ENCODE measurements at regions not wholly inside any gene's neighbourhood (a gene's known extent, or its start where the extent isn't known, plus 50 kb on each side); places are given as distances from the start of the nearest gene placed in this dataset.

GRCh38 chr12:115437061-115437567 lies 753.1 kb upstream of the TBX3 start:
- DNase-seq (no peak), ATAC-seq (no peak)
- intact Hi-C loops (cut with micrococcal nuclease), result no loop called here
- Mint-ChIP-seq H3K27me3 (peaks cover 1% of the 10 kb centered on the region), H3K36me3 (ENCODE audit: low read depth) (no peaks in the 10 kb centered on the region), H3K27ac (no peak overlapping the region), H3K9me3 (no peaks in the 10 kb centered on the region), H3K4me1 (ENCODE audit: low read depth) (no peaks in the 10 kb centered on the region), H3K4me3 (no peak overlapping the region)
- TF ChIP-seq CTCF (IDR thresholded peaks at IDR 0.05), result no peak
- POLR2A ChIA-PET, result no interaction called here
- CTCF ChIA-PET, result no interaction called here

GRCh38 chr12:115433014-115433634 lies 749.1 kb upstream of the TBX3 start:
- intact Hi-C loops (cut with micrococcal nuclease), result no loop called here
- H3K36me3 Mint-ChIP-seq (ENCODE audit: low read depth), result no peaks in the 10 kb centered on the region
- H3K4me3 Mint-ChIP-seq, result no peak overlapping the region
- DNase-seq (no peak), ATAC-seq (no peak)
- no peaks in the 10 kb centered on the region for H3K9me3 Mint-ChIP-seq
- H3K27ac Mint-ChIP-seq, result no peak overlapping the region
- TF ChIP-seq CTCF (IDR thresholded peaks at IDR 0.05), result no peak
- POLR2A ChIA-PET, result interaction anchor here (0.5 kb wide), 1 partner anchor 812 kb away, joined by 3 read pairs; no protein-coding TSS in a partner anchor
- no peaks in the 10 kb centered on the region for H3K4me1 Mint-ChIP-seq (ENCODE audit: low read depth)
- H3K27me3 Mint-ChIP-seq, result peaks cover 1% of the 10 kb centered on the region
- CTCF ChIA-PET, result no interaction called here

GRCh38 chr12:115430636-115431035 lies 746.7 kb upstream of the TBX3 start:
- H3K9me3 Mint-ChIP-seq, result no peaks in the 10 kb centered on the region

GRCh38 chr12:115426732-115427131 lies 742.8 kb upstream of the TBX3 start:
- Mint-ChIP-seq H3K9me3 (no peaks in the 10 kb centered on the region), H3K27me3 (no peaks in the 10 kb centered on the region), H3K4me3 (no peak overlapping the region), H3K36me3 (ENCODE audit: low read depth) (no peaks in the 10 kb centered on the region), H3K27ac (no peak overlapping the region), H3K4me1 (ENCODE audit: low read depth) (no peaks in the 10 kb centered on the region)
- ChIA-PET POLR2A (no interaction called here), CTCF (no interaction called here)
- DNase-seq (no peak), ATAC-seq (no peak)
- intact Hi-C loops (cut with micrococcal nuclease), result no loop called here
- TF ChIP-seq CTCF (IDR thresholded peaks at IDR 0.05), result no peak

More at GRCh38 chr12:115430636-115431035, 746.7 kb upstream of the TBX3 start:
- no peak overlapping the region for H3K27ac Mint-ChIP-seq
- no peaks in the 10 kb centered on the region for H3K4me1 Mint-ChIP-seq (ENCODE audit: low read depth)
- intact Hi-C loops (cut with micrococcal nuclease), result no loop called here
- H3K4me3 Mint-ChIP-seq, result no peak overlapping the region
- DNase-seq (no peak), ATAC-seq (no peak)
- TF ChIP-seq CTCF (IDR thresholded peaks at IDR 0.05), result no peak
- ChIA-PET CTCF (no interaction called here), POLR2A (no interaction called here)
- H3K27me3 Mint-ChIP-seq, result no peaks in the 10 kb centered on the region
- no peaks in the 10 kb centered on the region for H3K36me3 Mint-ChIP-seq (ENCODE audit: low read depth)

- DNase-seq (no peak), ATAC-seq (no peak)
- no peak for TF ChIP-seq CTCF (IDR thresholded peaks at IDR 0.05)
- Mint-ChIP-seq H3K4me1 (ENCODE audit: low read depth) (no peaks in the 10 kb centered on the region), H3K27ac (no peak overlapping the region), H3K36me3 (ENCODE audit: low read depth) (no peaks in the 10 kb centered on the region), H3K9me3 (no peaks in the 10 kb centered on the region), H3K4me3 (no peak overlapping the region), H3K27me3 (no peaks in the 10 kb centered on the region)
- ChIA-PET POLR2A (no interaction called here), CTCF (no interaction called here)
- intact Hi-C loops (cut with micrococcal nuclease), result no loop called here
Measured at GRCh38 chr12:115424003-115424402, 740.0 kb upstream of the TBX3 start.

Measured in activated CD8-positive, alpha-beta T cell treated with anti-CD3 and anti-CD28 coated beads for 36 hours (primary cell).